ENCODE measurements at regions not wholly inside any gene's neighbourhood (a gene's known extent, or its start where the extent isn't known, plus 50 kb on each side); places are given as distances from the start of the nearest gene placed in this dataset.

DNA sequence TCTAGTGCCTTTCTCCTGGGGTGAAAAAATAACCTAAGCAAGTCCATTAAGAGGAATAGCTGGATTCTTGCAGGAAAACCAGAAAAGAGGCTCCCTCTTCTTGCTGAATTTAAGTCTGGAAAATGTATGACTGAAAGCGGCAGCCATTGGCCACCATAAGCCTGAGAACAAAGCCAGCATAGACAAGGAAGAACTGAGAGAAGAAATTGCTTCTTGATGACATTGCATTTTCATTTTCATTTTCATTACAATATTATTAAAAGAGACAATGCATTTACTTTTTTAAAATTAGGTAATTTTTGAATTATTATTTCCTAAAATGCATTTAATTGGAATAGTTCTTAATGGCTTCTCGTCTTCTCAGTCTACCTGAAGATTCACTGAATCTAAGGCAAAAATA, 1157.5 kb upstream of the ZEB2 start:
- H3K27ac ChIP-seq: no peak overlapping the region
- no peak for DNase-seq (ENCODE audit: low spot score)
- POLR2A ChIA-PET (ENCODE audit: low non-redundant PET): no interaction called here
- TF ChIP-seq, protein P1, sequence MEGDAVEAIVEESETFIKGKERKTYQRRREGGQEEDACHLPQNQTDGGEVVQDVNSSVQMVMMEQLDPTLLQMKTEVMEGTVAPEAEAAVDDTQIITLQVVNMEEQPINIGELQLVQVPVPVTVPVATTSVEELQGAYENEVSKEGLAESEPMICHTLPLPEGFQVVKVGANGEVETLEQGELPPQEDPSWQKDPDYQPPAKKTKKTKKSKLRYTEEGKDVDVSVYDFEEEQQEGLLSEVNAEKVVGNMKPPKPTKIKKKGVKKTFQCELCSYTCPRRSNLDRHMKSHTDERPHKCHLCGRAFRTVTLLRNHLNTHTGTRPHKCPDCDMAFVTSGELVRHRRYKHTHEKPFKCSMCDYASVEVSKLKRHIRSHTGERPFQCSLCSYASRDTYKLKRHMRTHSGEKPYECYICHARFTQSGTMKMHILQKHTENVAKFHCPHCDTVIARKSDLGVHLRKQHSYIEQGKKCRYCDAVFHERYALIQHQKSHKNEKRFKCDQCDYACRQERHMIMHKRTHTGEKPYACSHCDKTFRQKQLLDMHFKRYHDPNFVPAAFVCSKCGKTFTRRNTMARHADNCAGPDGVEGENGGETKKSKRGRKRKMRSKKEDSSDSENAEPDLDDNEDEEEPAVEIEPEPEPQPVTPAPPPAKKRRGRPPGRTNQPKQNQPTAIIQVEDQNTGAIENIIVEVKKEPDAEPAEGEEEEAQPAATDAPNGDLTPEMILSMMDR (conservative IDR thresholded peaks at IDR 0.05; ENCODE audit: low read depth): no peak
- CTCF ChIA-PET: no interaction called here

DNA sequence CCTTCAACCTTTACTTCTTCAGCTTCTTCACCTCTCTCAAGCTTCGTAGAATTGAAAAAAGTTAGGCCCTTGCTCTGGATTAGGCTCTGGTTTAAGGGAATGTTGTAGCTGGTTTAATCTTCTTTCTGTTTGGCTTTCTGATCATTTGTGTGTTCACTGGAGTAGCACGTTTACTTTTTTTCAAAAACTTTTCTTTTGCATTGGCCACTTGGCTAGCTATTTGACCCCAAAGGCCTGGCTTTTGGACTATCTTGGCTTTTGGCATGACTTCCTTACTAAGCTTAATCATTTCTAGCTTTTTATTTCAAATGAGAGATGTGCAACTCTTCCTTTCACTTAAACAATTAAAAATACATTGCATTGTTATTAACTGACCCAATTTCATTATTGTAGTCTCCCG, 1154.8 kb upstream of the ZEB2 start:
- no peak overlapping the region for H3K27ac ChIP-seq
- DNase-seq (ENCODE audit: low spot score): no peak
- ChIA-PET CTCF (no interaction called here), POLR2A (ENCODE audit: low non-redundant PET) (no interaction called here)
- TF ChIP-seq, protein P1 (conservative IDR thresholded peaks at IDR 0.05; ENCODE audit: low read depth): no peak

DNA sequence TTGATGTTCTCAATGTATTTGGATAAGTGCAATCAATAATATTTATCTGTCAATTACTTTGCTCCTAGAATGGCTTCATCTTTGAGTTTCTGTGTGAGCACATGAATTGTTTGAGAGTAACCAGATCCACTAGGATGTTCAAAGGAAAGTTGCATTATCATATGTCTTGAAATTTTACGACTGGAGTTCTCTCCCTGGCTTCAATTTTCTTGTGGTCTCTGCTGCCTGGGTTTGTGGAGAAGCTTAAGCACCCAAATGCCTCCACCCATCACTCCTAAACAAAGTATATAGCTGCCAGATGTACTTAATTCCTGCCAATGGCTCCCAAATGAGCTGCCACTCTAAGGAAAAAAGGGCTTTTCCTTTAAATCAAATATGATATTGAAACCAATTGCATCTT, 1149.4 kb upstream of the ZEB2 start:
- TF ChIP-seq, protein P1 (conservative IDR thresholded peaks at IDR 0.05; ENCODE audit: low read depth): no peak
- no peak for DNase-seq (ENCODE audit: low spot score)
- H3K27ac ChIP-seq: no peak overlapping the region
- POLR2A ChIA-PET (ENCODE audit: low non-redundant PET): no interaction called here
- CTCF ChIA-PET: no interaction called here

DNA sequence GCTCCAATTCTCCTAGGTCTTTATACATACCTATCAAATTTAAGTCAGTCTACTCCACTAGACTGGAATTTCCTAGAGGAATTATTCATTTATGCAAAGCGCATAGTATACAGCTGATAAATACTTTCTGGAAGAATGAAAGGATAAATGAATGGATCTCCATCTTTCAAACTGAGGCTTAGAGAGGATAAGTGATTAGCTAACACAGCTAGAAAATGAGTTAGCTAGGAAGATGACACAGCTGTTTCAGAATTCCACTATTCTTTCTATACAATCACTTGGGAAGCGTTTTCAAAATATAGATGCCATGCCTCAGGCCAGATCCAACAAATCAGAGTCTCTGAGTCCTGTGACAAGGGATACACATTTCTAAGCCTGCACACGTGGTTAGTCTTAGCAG, 1146.6 kb upstream of the ZEB2 start:
- CTCF ChIA-PET: no interaction called here
- DNase-seq (ENCODE audit: low spot score): no peak
- TF ChIP-seq, protein P1 (conservative IDR thresholded peaks at IDR 0.05; ENCODE audit: low read depth): no peak
- POLR2A ChIA-PET (ENCODE audit: low non-redundant PET): no interaction called here
- H3K27ac ChIP-seq: no peak overlapping the region

DNA sequence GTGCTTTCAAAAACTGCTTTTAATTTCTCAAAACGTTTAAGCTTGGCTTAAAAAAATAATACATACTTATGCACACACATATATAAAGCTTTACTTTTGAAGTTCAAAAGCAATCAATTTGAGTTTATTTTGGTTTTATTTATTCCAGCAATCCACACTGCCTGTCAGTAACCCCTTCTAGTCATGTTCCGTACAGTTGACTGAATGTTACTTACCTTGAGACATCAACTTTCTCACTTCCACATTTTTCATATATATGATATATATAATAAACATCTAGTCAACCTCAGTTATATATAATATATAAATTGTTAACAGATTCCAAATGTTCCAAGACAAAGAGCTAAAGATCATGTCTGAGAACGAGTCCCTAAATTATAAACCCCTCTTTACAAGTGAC, 1137.3 kb upstream of the ZEB2 start:
- POLR2A ChIA-PET (ENCODE audit: low non-redundant PET): no interaction called here
- H3K27ac ChIP-seq: no peak overlapping the region
- DNase-seq (ENCODE audit: low spot score): no peak
- CTCF ChIA-PET: interaction anchor here (1.1 kb wide), 2 partner anchors 10 to 11 kb away, joined by 3 read pairs; no protein-coding TSS in a partner anchor
- TF ChIP-seq, protein P1 (conservative IDR thresholded peaks at IDR 0.05; ENCODE audit: low read depth): no peak

DNA sequence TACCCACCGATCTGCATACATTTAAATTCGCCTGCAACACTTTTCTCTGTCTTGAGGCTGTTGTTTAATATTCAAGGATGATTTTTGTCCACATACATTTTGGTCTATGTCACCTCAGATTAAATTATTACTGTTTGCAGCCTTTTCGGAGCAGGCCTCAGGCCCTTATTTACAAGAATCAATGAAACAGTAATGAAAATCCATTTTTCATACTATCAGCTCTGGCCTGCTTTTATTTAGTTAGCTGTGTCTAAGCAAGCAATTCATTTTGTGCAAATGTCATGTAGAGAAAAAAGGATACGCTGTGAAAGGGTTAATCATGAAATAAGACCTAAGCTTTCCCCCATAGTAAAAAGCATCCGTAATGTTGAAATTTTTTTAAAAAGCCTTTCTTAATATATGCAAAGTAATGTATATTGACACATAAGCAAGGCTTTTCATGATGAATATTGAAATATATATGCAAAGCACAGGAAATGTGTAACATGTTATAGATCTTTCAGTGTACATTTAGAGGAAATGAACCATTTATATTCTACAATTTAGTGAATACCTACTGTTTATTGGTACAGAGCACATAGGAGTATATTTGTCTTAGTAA, 1135.3 kb upstream of the ZEB2 start:
- no peak overlapping the region for H3K27ac ChIP-seq
- DNase-seq (ENCODE audit: low spot score): no peak
- CTCF ChIA-PET: no interaction called here
- POLR2A ChIA-PET (ENCODE audit: low non-redundant PET): no interaction called here
- TF ChIP-seq, protein P1 (conservative IDR thresholded peaks at IDR 0.05; ENCODE audit: low read depth): no peak

DNA sequence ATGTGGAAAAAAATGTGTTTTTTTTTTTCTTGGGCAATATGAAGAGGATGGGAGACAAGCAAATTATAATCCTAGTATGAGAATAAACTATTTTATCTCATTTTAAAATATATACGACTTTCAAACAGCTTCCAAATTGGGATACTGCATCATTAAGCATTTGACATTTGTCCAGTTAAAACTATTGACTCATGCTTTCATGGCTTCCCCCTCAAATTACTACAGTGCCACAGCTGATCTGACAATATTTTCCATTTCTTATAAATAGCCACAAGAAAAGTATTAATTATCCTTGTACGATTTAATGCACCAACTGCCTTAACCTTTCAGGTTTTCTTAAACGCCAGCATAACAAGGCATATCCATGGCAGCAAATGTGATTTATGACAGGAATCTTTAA, 1134.8 kb upstream of the ZEB2 start:
- TF ChIP-seq, protein P1 (conservative IDR thresholded peaks at IDR 0.05; ENCODE audit: low read depth): no peak
- no peak for DNase-seq (ENCODE audit: low spot score)
- ChIA-PET POLR2A (ENCODE audit: low non-redundant PET) (no interaction called here), CTCF (no interaction called here)
- H3K27ac ChIP-seq: no peak overlapping the region
